CD4-positive, CD25-positive, alpha-beta regulatory T cell (primary cell): ENCODE measurements at regions not wholly inside any gene's neighbourhood (a gene's known extent, or its start where the extent isn't known, plus 50 kb on each side); places are given as distances from the start of the nearest gene placed in this dataset.

ENCODE experiments used
- ATAC-seq, 2 donors: fragments of 150-1000 bp; cut with Tn5 transposase; one replicate each; pipeline ENCODE4 v1.10.0; 2021; ENCODE audit warnings: low read depth in 2 of 2, moderate number of reproducible peaks in 2 of 2, moderate library complexity in 1 of 2
- DNase-seq, 3 donors: peaks; one replicate each; pipeline versions ENCODE4 v3.0.0 to v3.0.0-alpha.2; 2012 to 2022; ENCODE audit warnings: mixed read lengths in 1 of 3
- H3K27ac ChIP-seq: one replicate; pipeline ENCODE4 v1.7.0; 2013; ENCODE audit warnings: mild to moderate bottlenecking, low read length; ENCODE audit not compliant: insufficient read depth, poor library complexity, severe bottlenecking
- H3K27me3 ChIP-seq: one replicate; pipeline ENCODE4 v1.7.0; 2013; ENCODE audit warnings: low read length; ENCODE audit not compliant: control insufficient read depth, insufficient read depth
- H3K36me3 ChIP-seq: one replicate; pipeline ENCODE4 v1.7.0; 2013; ENCODE audit warnings: mild to moderate bottlenecking, low read length, moderate library complexity; ENCODE audit not compliant: control insufficient read depth, insufficient read depth
- H3K4me1 ChIP-seq: 2 replicates; pipeline ENCODE4 v1.7.0; 2013; ENCODE audit warnings: mild to moderate bottlenecking, low read length; ENCODE audit not compliant: insufficient read depth, control insufficient read depth, poor library complexity, severe bottlenecking
- H3K4me3 ChIP-seq: one replicate; pipeline ENCODE4 v1.7.0; 2013; ENCODE audit warnings: low read depth, mild to moderate bottlenecking, low read length, moderate library complexity
- H3K9me3 ChIP-seq, 2 experiments: 1 replicate in 1 of 2; 2 replicates in 1 of 2; pipeline ENCODE4 v1.7.0; 2013; ENCODE audit warnings: low read length in 2 of 2, mild to moderate bottlenecking in 1 of 2, moderate library complexity in 1 of 2; ENCODE audit not compliant: control insufficient read depth in 2 of 2
- H3K27ac Mint-ChIP-seq, 3 donors: one replicate each; pipeline ENCODE4 v1.8.0; 2020 to 2022; ENCODE audit warnings: mild to moderate bottlenecking in 3 of 3, mixed read lengths in 3 of 3, moderate library complexity in 2 of 3
- H3K27me3 Mint-ChIP-seq: one replicate; pipeline ENCODE4 v1.8.0; 2022; ENCODE audit warnings: mild to moderate bottlenecking, mixed read lengths
- H3K36me3 Mint-ChIP-seq: one replicate; pipeline ENCODE4 v1.8.0; 2020; ENCODE audit warnings: mixed read lengths
- H3K4me1 Mint-ChIP-seq, 4 donors: one replicate each; pipeline ENCODE4 v1.8.0; 2020 to 2022; ENCODE audit warnings: mixed read lengths in 4 of 4, mild to moderate bottlenecking in 1 of 4
- H3K4me3 Mint-ChIP-seq, 4 donors: one replicate each; pipeline ENCODE4 v1.8.0; 2020 to 2022; ENCODE audit warnings: mild to moderate bottlenecking in 4 of 4, mixed read lengths in 4 of 4, moderate library complexity in 3 of 4
- H3K9me3 Mint-ChIP-seq, 7 donors: one replicate each; pipeline ENCODE4 v1.8.0; 2020 to 2022; ENCODE audit warnings: mixed read lengths in 7 of 7, mild to moderate bottlenecking in 3 of 7, moderate library complexity in 2 of 7

- Histone ChIP-seq H3K4me3 (no peak overlapping the region), H3K27ac (no peak overlapping the region), H3K4me1 (no peaks in the 10 kb centered on the region), H3K9me3 (no peaks in the 10 kb centered on the region), H3K36me3 (no peaks in the 10 kb centered on the region), H3K27me3 (peaks cover 5% of the 10 kb centered on the region)
- DNase-seq, result no peak
- Mint-ChIP-seq H3K27me3 (no peaks in the 10 kb centered on the region), H3K4me3 (no peak overlapping the region), H3K36me3 (no peaks in the 10 kb centered on the region), H3K9me3 (peaks cover 0 to 3% (median 0%) of the 10 kb centered on the region in 7 donors), H3K4me1 (peaks cover 0 to 13% (median 2%) of the 10 kb centered on the region in 4 donors), H3K27ac (no peak overlapping the region)
- ATAC-seq, result no peak
These were observed 58.2 kb upstream of the ZEB2 start for GRCh38 chr2:144578099-144578498.

DNA sequence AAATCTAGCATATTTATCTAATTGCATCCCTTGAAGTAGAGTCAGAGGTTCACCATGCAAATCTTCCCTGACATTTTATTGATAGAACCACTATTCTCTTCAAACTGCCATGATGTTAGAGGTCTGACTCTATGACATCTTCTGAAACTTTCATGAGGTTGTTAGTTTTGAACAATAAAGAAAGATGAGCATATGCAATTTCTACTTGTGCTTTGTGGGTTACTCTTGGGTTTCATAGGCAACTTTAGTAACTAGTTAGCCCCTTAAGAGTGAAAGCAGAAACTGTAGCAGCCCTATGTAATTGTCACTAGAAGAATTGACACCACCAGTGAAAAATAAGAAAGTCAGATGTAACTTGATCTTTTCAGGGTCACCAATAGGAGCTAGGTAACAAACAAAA lies 53.1 kb upstream of the ZEB2 start:
- Histone ChIP-seq H3K27ac (no peak overlapping the region), H3K4me3 (no peak overlapping the region), H3K36me3 (no peaks in the 10 kb centered on the region), H3K4me1 (no peaks in the 10 kb centered on the region), H3K9me3 (no peaks in the 10 kb centered on the region), H3K27me3 (peaks cover 10% of the 10 kb centered on the region)
- H3K36me3 Mint-ChIP-seq, result no peaks in the 10 kb centered on the region
- H3K9me3 Mint-ChIP-seq, result peaks cover 0 to 3% (median 0%) of the 10 kb centered on the region in 7 donors
- peaks cover 0 to 1% (median 0%) of the 10 kb centered on the region in 4 donors for H3K4me1 Mint-ChIP-seq
- H3K27ac Mint-ChIP-seq, result no peak overlapping the region
- H3K4me3 Mint-ChIP-seq, result no peak overlapping the region
- H3K27me3 Mint-ChIP-seq, result peaks cover 16% of the 10 kb centered on the region
- ATAC-seq (no peak), DNase-seq (no peak)

DNA sequence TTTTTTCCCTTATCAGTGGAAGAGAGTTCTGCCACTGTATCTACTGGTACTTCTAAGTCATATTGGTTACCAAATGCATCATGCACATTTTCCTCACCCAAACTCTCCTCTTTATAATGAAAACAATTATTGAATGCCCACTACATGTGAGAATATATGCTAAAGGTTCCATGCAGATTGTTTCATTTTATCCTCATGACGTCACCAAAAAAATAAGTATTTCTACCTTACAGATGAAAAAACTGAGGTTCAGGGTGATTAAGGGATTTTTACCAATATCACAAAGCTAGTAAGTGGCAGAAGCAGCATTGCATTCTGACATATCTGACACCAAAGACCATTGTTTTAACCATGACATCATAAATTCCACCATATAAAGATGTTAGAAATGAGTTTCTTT lies 51.9 kb upstream of the ZEB2 start:
- H3K4me1 Mint-ChIP-seq, result peaks cover 0 to 1% (median 0%) of the 10 kb centered on the region in 4 donors
- peaks cover 0 to 3% (median 0%) of the 10 kb centered on the region in 7 donors for H3K9me3 Mint-ChIP-seq
- Histone ChIP-seq H3K36me3 (no peaks in the 10 kb centered on the region), H3K27me3 (peaks cover 10% of the 10 kb centered on the region), H3K4me1 (no peaks in the 10 kb centered on the region), H3K4me3 (no peak overlapping the region), H3K9me3 (no peaks in the 10 kb centered on the region), H3K27ac (no peak overlapping the region)
- H3K36me3 Mint-ChIP-seq, result no peaks in the 10 kb centered on the region
- no peak for ATAC-seq
- DNase-seq, result no peak
- peaks cover 16% of the 10 kb centered on the region for H3K27me3 Mint-ChIP-seq
- no peak overlapping the region for H3K27ac Mint-ChIP-seq
- H3K4me3 Mint-ChIP-seq, result no peak overlapping the region

- H3K36me3 Mint-ChIP-seq, result no peaks in the 10 kb centered on the region
- ATAC-seq (no peak), DNase-seq (no peak)
- no peaks in the 10 kb centered on the region for H3K4me1 Mint-ChIP-seq
- Histone ChIP-seq H3K27ac (no peak overlapping the region), H3K27me3 (peaks cover 10% of the 10 kb centered on the region), H3K36me3 (no peaks in the 10 kb centered on the region), H3K4me1 (no peaks in the 10 kb centered on the region), H3K9me3 (no peaks in the 10 kb centered on the region), H3K4me3 (no peak overlapping the region)
- no peak overlapping the region for H3K27ac Mint-ChIP-seq
- H3K27me3 Mint-ChIP-seq, result peaks cover 20% of the 10 kb centered on the region
- H3K9me3 Mint-ChIP-seq, result peaks cover 0 to 3% (median 0%) of the 10 kb centered on the region in 7 donors
- H3K4me3 Mint-ChIP-seq, result no peak overlapping the region
These were observed 50.6 kb upstream of the ZEB2 start for GRCh38 chr2:144570566-144570965.
